AG09309 (cell line): ENCODE measurements at regions not wholly inside any gene's neighbourhood (a gene's known extent, or its start where the extent isn't known, plus 50 kb on each side); places are given as distances from the start of the nearest gene placed in this dataset.

Experiments
- DNase-seq: peaks from one replicate; pipeline ENCODE4 v3.0.0-alpha.2; 2010; ENCODE audit warnings: low read depth
- H3K4me3 ChIP-seq: 2 replicates; pipeline ENCODE4 v1.5.1; 2011; ENCODE audit warnings: mild to moderate bottlenecking, low read depth, low read length, moderate library complexity; ENCODE audit not compliant: control insufficient read depth
- CTCF ChIP-seq: IDR thresholded peaks from 2 replicates; pipeline ENCODE4 v1.5.1; 2011; ENCODE audit warnings: mild to moderate bottlenecking, low read depth, low read length, inconsistent platforms; ENCODE audit not compliant: insufficient read depth, control insufficient read depth; ENCODE audit errors: missing control alignments

GRCh38 chr2:149806651-149807050 lies 219.1 kb upstream of the MMADHC start:
- no peak for TF ChIP-seq CTCF
- H3K4me3 ChIP-seq: no peak overlapping the region
- DNase-seq: no peak

- no peak for TF ChIP-seq CTCF
- no peak overlapping the region for H3K4me3 ChIP-seq
- DNase-seq: no peak
Measured at GRCh38 chr2:149800624-149801542, 213.3 kb upstream of the MMADHC start.

GRCh38 chr2:149799013-149799705 lies 211.6 kb upstream of the MMADHC start:
- DNase-seq: no peak
- H3K4me3 ChIP-seq: no peak overlapping the region
- peak; percentile 45 for TF ChIP-seq CTCF

GRCh38 chr2:149797030-149797429 lies 209.5 kb upstream of the MMADHC start:
- no peak for DNase-seq
- no peak overlapping the region for H3K4me3 ChIP-seq
- TF ChIP-seq CTCF: no peak

GRCh38 chr2:149789549-149789948 lies 202.0 kb upstream of the MMADHC start:
- no peak overlapping the region for H3K4me3 ChIP-seq
- no peak for TF ChIP-seq CTCF
- no peak for DNase-seq

- TF ChIP-seq CTCF: no peak
- no peak for DNase-seq
- H3K4me3 ChIP-seq: no peak overlapping the region
Measured at GRCh38 chr2:149787206-149787605, 199.6 kb upstream of the MMADHC start.
